ENCODE measurements at regions not wholly inside any gene's neighbourhood (a gene's known extent, or its start where the extent isn't known, plus 50 kb on each side); places are given as distances from the start of the nearest gene placed in this dataset.

- ChIA-PET CTCF (no interaction called here), POLR2A (no interaction called here)
Observed at GRCh38 chr1:172883387-172883791, 167.4 kb downstream of the TNFSF18 start.

GRCh38 chr1:172883844-172884243, 166.9 kb downstream of the TNFSF18 start:
- CTCF ChIA-PET = no interaction called here
- TF ChIP-seq PKNOX1 (IDR thresholded peaks at IDR 0.05) = no peak
- no peak for TF ChIP-seq ZNF384 (IDR thresholded peaks at IDR 0.05)
- TF ChIP-seq LEF1 (IDR thresholded peaks at IDR 0.05; ENCODE audit: borderline replicate concordance) = no peak
- TF ChIP-seq HDGF (IDR thresholded peaks at IDR 0.05; ENCODE audit: borderline replicate concordance) = no peak
- no peak for TF ChIP-seq ELF4 (IDR thresholded peaks at IDR 0.05)
- TF ChIP-seq SP1 (IDR thresholded peaks at IDR 0.05) = no peak
- no peak for TF ChIP-seq CTBP1 (IDR thresholded peaks at IDR 0.05; ENCODE audit: borderline replicate concordance)
- no peak for TF ChIP-seq BHLHE40 (IDR thresholded peaks at IDR 0.05; ENCODE audit: borderline replicate concordance)
- TF ChIP-seq FOXA1 (IDR thresholded peaks at IDR 0.05) = no peak
- TF ChIP-seq FOXM1 (IDR thresholded peaks at IDR 0.05; ENCODE audit: borderline replicate concordance) = no peak
- no peak for TF ChIP-seq SUZ12 (IDR thresholded peaks at IDR 0.05)
- POLR2A ChIA-PET = no interaction called here
- DNase-seq (ENCODE audit: extremely low spot score) = no peak

More at GRCh38 chr1:172883387-172883791, 167.4 kb downstream of the TNFSF18 start:
- TF ChIP-seq SP1 (IDR thresholded peaks at IDR 0.05) = no peak
- no peak for TF ChIP-seq ZNF384 (IDR thresholded peaks at IDR 0.05)
- no peak for TF ChIP-seq FOXK2 (IDR thresholded peaks at IDR 0.05)
- TF ChIP-seq ELF4 (IDR thresholded peaks at IDR 0.05) = no peak
- no peak for DNase-seq (ENCODE audit: extremely low spot score)

- POLR2A ChIA-PET = no interaction called here
- CTCF ChIA-PET = interaction anchor here (0.7 kb wide), 1 partner anchor 59 kb away, joined by 3 read pairs; no protein-coding TSS in a partner anchor
- DNase-seq (ENCODE audit: extremely low spot score) = no peak
- no peak for TF ChIP-seq CTBP1 (IDR thresholded peaks at IDR 0.05; ENCODE audit: borderline replicate concordance)
- TF ChIP-seq ZNF384 (IDR thresholded peaks at IDR 0.05) = no peak
- TF ChIP-seq L3MBTL2 (conservative IDR thresholded peaks at IDR 0.05) = no peak
- no peak for TF ChIP-seq FOXK2 (IDR thresholded peaks at IDR 0.05)
- TF ChIP-seq ARNT (IDR thresholded peaks at IDR 0.05) = no peak
- TF ChIP-seq FOXA1 (IDR thresholded peaks at IDR 0.05) = no peak
- TF ChIP-seq TARDBP (IDR thresholded peaks at IDR 0.05) = no peak
Observed at GRCh38 chr1:172885411-172885810, 165.3 kb downstream of the TNFSF18 start.

GRCh38 chr1:172885971-172886370, 164.8 kb downstream of the TNFSF18 start:
- TF ChIP-seq FOXM1 (IDR thresholded peaks at IDR 0.05; ENCODE audit: borderline replicate concordance) (no peak), LEF1 (IDR thresholded peaks at IDR 0.05; ENCODE audit: borderline replicate concordance) (no peak), SP1 (IDR thresholded peaks at IDR 0.05) (no peak), ZNF384 (IDR thresholded peaks at IDR 0.05) (no peak), FOXK2 (IDR thresholded peaks at IDR 0.05) (no peak), CTBP1 (IDR thresholded peaks at IDR 0.05; ENCODE audit: borderline replicate concordance) (no peak), PKNOX1 (IDR thresholded peaks at IDR 0.05) (no peak), NFRKB (IDR thresholded peaks at IDR 0.05) (no peak), BHLHE40 (IDR thresholded peaks at IDR 0.05; ENCODE audit: borderline replicate concordance) (no peak), HDGF (IDR thresholded peaks at IDR 0.05; ENCODE audit: borderline replicate concordance) (no peak), ELF4 (IDR thresholded peaks at IDR 0.05) (no peak), L3MBTL2 (conservative IDR thresholded peaks at IDR 0.05) (no peak), ARNT (IDR thresholded peaks at IDR 0.05) (no peak), SUZ12 (IDR thresholded peaks at IDR 0.05) (no peak), TARDBP (IDR thresholded peaks at IDR 0.05) (no peak), FOXA1 (IDR thresholded peaks at IDR 0.05) (no peak)
- CTCF ChIA-PET = interaction anchor here (0.7 kb wide), 1 partner anchor 59 kb away, joined by 3 read pairs; no protein-coding TSS in a partner anchor
- no peak for DNase-seq (ENCODE audit: extremely low spot score)
- POLR2A ChIA-PET = no interaction called here

- ChIA-PET CTCF (no interaction called here), POLR2A (no interaction called here)
- TF ChIP-seq ZNF384 (IDR thresholded peaks at IDR 0.05) (no peak), PKNOX1 (IDR thresholded peaks at IDR 0.05) (no peak), SUZ12 (IDR thresholded peaks at IDR 0.05) (no peak), HDGF (IDR thresholded peaks at IDR 0.05; ENCODE audit: borderline replicate concordance) (no peak), ARNT (IDR thresholded peaks at IDR 0.05) (no peak), ELF4 (IDR thresholded peaks at IDR 0.05) (no peak)
- DNase-seq (ENCODE audit: extremely low spot score) = no peak
Observed at GRCh38 chr1:172887162-172887561, 163.6 kb downstream of the TNFSF18 start.

- ChIA-PET POLR2A (no interaction called here), CTCF (no interaction called here)
- DNase-seq (ENCODE audit: extremely low spot score) = no peak
- TF ChIP-seq NFRKB (IDR thresholded peaks at IDR 0.05) (no peak), TARDBP (IDR thresholded peaks at IDR 0.05) (no peak), FOXA1 (IDR thresholded peaks at IDR 0.05) (no peak), SP1 (IDR thresholded peaks at IDR 0.05) (no peak)
Observed at GRCh38 chr1:172893146-172893841, 157.4 kb downstream of the TNFSF18 start.

Measured in HEK293T (cell line).